HEK293 (cell line): ENCODE measurements at regions not wholly inside any gene's neighbourhood (a gene's known extent, or its start where the extent isn't known, plus 50 kb on each side); places are given as distances from the start of the nearest gene placed in this dataset.

ENCODE experiments used
- GLIS2 ChIP-seq: fragments of 450-650 bp; formaldehyde crosslinking; IDR thresholded peaks from 2 replicates; pipeline ENCODE4 v1.5.1; 2016; ENCODE audit warnings: missing biosample characterization, missing genetic modification characterization
- YY2 ChIP-seq: fragments of 450-650 bp; formaldehyde crosslinking; IDR thresholded peaks from 2 replicates; pipeline ENCODE4 v1.5.1; 2016; ENCODE audit warnings: missing biosample characterization, missing genetic modification characterization
- ZBTB1 ChIP-seq: fragments of 450-650 bp; formaldehyde crosslinking; IDR thresholded peaks from 2 replicates; pipeline ENCODE4 v1.5.1; 2016; ENCODE audit warnings: missing biosample characterization, missing genetic modification characterization
- ZNF274 ChIP-seq, 2 experiments: fragments of 200-500 bp in 1 of 2; fragments of 450-650 bp in 1 of 2; sonication (Bioruptor generic) in 1 of 2; formaldehyde crosslinking in 1 of 2; IDR thresholded peaks; 2 replicates each; pipeline versions ENCODE4 v1.5.1 to v1.6.1; 2014 to 2016; ENCODE audit warnings: borderline replicate concordance in 1 of 2, inconsistent platforms in 1 of 2, low read length in 1 of 2, missing biosample characterization in 1 of 2, missing genetic modification characterization in 1 of 2
- ZNF596 ChIP-seq: fragments of 450-650 bp; IDR thresholded peaks from 2 replicates; pipeline ENCODE4 v1.5.0; 2018; ENCODE audit warnings: missing biosample characterization, mild to moderate bottlenecking, missing genetic modification characterization, moderate library complexity
- ZNF621 ChIP-seq: fragments of 450-650 bp; formaldehyde crosslinking; IDR thresholded peaks from 2 replicates; pipeline ENCODE4 v1.5.1; 2017; ENCODE audit warnings: missing biosample characterization, missing genetic modification characterization
- ZNF792 ChIP-seq: fragments of 450-650 bp; formaldehyde crosslinking; IDR thresholded peaks from 2 replicates; pipeline ENCODE4 v1.5.1; 2016; ENCODE audit warnings: missing biosample characterization, missing genetic modification characterization
- TF ChIP-seq, protein P1 (sequence below): fragments of 450-650 bp; formaldehyde crosslinking; IDR thresholded peaks from 2 replicates; pipeline ENCODE4 v1.5.1; 2016; ENCODE audit warnings: missing biosample characterization, missing genetic modification characterization
- TF ChIP-seq, protein P2 (sequence below): fragments of 450-650 bp; formaldehyde crosslinking; IDR thresholded peaks from 2 replicates; pipeline ENCODE4 v1.5.1; 2016; ENCODE audit warnings: missing biosample characterization, missing genetic modification characterization
- TF ChIP-seq, protein P3 (sequence below): fragments of 450-650 bp; formaldehyde crosslinking; IDR thresholded peaks from 2 replicates; pipeline ENCODE4 v1.5.1; 2016; ENCODE audit warnings: missing biosample characterization, missing genetic modification characterization

DNA sequence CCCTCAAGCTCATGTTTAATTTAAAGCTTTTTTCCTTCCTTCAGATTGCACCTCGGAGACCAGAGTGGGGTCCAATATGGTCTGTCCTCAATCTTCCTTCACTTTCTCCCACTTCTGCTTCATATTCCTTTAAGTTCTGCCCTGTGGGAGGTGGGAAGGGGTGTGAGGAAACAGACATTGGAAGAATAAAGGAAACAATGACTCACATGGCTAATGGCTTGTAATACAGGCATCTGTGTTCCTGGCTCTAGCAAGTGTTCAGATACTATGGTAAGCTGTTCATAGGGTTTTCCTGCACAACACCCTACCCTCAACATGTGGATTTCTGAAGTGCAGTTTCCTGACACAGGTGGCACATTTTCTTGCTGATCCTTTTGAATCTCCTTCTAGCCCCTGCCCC lies 209.5 kb downstream of the PIK3C3 start:
- TF ChIP-seq ZNF621 (tag by site-specific recombination) (no peak), ZBTB1 (tag by site-specific recombination) (no peak), YY2 (tag by site-specific recombination) (no peak), GLIS2 (tag by site-specific recombination) (no peak), ZNF274 (IDR thresholded peaks at IDR 0.05; ENCODE audit: low read length) (no peak), ZNF274 (tag by site-specific recombination; IDR thresholded peaks at IDR 0.05; ENCODE audit: borderline replicate concordance) (no peak), ZNF596 (tag by site-specific recombination) (no peak), ZNF792 (tag by site-specific recombination) (no peak)
- TF ChIP-seq, protein P1, sequence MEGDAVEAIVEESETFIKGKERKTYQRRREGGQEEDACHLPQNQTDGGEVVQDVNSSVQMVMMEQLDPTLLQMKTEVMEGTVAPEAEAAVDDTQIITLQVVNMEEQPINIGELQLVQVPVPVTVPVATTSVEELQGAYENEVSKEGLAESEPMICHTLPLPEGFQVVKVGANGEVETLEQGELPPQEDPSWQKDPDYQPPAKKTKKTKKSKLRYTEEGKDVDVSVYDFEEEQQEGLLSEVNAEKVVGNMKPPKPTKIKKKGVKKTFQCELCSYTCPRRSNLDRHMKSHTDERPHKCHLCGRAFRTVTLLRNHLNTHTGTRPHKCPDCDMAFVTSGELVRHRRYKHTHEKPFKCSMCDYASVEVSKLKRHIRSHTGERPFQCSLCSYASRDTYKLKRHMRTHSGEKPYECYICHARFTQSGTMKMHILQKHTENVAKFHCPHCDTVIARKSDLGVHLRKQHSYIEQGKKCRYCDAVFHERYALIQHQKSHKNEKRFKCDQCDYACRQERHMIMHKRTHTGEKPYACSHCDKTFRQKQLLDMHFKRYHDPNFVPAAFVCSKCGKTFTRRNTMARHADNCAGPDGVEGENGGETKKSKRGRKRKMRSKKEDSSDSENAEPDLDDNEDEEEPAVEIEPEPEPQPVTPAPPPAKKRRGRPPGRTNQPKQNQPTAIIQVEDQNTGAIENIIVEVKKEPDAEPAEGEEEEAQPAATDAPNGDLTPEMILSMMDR (tag by site-specific recombination) = no peak
- TF ChIP-seq, protein P2, sequence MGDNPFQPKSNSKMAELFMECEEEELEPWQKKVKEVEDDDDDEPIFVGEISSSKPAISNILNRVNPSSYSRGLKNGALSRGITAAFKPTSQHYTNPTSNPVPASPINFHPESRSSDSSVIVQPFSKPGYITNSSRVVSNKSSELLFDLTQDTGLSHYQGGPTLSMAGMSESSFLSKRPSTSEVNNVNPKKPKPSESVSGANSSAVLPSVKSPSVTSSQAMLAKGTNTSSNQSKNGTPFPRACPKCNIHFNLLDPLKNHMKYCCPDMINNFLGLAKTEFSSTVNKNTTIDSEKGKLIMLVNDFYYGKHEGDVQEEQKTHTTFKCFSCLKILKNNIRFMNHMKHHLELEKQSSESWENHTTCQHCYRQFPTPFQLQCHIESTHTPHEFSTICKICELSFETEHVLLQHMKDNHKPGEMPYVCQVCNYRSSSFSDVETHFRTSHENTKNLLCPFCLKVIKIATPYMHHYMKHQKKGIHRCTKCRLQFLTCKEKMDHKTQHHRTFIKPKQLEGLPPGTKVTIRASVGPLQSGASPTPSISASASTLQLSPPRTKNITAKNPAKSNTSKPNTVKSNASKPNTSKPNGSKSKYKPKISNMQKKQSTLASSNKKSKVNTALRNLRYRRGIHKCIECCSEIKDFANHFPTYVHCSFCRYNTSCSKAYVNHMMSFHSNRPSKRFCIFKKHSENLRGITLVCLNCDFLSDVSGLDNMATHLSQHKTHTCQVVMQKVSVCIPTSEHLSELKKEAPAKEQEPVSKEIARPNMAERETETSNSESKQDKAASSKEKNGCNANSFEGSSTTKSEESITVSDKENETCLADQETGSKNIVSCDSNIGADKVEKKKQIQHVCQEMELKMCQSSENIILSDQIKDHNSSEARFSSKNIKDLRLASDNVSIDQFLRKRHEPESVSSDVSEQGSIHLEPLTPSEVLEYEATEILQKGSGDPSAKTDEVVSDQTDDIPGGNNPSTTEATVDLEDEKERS (tag by site-specific recombination) = no peak
- TF ChIP-seq, protein P3, sequence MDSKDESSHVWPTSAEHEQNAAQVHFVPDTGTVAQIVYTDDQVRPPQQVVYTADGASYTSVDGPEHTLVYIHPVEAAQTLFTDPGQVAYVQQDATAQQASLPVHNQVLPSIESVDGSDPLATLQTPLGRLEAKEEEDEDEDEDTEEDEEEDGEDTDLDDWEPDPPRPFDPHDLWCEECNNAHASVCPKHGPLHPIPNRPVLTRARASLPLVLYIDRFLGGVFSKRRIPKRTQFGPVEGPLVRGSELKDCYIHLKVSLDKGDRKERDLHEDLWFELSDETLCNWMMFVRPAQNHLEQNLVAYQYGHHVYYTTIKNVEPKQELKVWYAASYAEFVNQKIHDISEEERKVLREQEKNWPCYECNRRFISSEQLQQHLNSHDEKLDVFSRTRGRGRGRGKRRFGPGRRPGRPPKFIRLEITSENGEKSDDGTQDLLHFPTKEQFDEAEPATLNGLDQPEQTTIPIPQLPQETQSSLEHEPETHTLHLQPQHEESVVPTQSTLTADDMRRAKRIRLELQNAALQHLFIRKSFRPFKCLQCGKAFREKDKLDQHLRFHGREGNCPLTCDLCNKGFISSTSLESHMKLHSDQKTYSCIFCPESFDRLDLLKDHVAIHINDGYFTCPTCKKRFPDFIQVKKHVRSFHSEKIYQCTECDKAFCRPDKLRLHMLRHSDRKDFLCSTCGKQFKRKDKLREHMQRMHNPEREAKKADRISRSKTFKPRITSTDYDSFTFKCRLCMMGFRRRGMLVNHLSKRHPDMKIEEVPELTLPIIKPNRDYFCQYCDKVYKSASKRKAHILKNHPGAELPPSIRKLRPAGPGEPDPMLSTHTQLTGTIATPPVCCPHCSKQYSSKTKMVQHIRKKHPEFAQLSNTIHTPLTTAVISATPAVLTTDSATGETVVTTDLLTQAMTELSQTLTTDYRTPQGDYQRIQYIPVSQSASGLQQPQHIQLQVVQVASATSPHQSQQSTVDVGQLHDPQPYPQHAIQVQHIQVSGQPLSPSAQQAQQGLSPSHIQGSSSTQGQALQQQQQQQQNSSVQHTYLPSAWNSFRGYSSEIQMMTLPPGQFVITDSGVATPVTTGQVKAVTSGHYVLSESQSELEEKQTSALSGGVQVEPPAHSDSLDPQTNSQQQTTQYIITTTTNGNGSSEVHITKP (tag by site-specific recombination) = no peak
